OCI-M2 (cell line): ENCODE measurements at regions not wholly inside any gene's neighbourhood (a gene's known extent, or its start where the extent isn't known, plus 50 kb on each side); places are given as distances from the start of the nearest gene placed in this dataset.

Source experiments
- DNase-seq: peaks from one replicate; lab custom pipeline; 2025; ENCODE audit not compliant: unreplicated experiment; lab: John Stamatoyannopoulos, UW

DNA sequence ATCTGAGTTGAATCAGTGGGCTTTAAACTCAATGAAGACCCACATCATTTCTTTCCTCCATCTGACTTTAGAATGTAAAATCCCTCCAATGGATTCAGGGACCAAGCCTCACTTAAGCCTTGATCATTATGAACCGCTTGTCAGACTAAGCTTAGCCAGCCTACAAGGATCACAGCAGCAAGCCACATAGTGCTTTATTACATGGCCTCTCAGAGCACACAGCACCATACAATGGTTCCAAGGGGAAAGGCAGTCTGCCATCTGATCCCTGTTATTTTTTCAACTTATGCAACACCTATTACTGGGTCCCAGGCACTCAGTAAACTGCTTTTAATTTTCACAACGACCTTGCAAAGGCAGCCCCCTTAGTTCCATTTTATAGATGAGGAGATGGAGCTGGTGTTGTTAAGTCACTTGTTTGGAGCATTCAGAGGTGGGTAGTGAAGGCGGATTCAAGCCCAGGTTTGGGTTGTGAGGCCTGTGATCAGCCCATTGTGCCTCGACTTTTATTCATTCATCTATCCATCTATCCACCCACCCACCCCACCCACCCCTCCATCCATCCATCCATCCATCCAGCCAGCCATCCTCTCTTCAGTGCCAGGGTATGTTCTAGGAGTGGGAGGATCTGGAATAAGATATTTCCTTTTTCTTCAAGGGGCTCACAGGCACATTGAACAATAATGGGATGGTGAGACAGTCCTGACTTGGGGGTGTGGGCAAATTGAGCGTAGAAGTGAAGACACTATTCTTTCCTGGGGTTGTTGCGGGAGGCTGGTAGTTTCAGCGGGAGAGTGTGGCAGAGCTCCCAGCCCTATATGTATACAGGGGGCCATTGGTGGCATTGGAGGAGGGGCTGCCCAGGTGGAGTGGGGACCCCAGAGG is 141.2 kb downstream of the MYCN start:
- no peak for DNase-seq

DNA sequence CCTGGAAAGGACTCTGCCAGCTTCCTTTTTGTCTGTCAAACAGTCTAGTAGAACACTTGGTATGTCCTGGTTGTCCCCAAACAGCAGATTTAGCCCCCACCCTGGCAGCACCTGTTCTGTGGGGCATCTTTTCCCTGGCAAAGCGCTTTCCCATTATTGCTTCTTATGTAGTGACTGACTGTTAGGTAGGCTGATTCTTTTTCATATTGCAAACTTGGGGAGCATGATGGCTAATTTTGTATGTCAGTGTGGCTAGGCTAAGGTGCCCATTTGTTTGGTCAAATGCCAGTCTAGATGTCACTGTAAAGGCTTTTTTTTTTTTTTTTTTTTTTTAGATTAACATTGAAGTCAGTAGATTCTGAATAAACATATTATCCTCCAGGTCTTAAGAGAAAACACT is 140.2 kb downstream of the MYCN start:
- DNase-seq = no peak

DNA sequence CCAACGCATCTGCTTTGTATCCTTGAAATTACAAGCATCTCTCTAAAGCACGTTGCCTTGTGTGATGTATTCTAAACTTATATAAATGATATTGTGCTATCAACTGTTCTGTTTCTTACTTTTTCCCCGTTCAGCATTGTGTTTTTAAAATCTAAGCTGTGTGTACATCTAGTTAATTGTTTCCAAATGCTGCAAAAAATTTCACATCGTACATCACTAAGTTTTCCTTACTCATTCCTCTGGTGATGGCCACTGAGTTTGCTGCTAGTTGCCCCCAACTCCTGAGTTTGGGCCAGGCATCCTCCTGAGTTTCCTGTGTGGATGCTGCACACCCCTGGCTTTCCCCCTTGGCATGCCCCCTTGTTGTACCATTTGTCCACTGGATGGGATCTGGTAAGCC is 139.7 kb downstream of the MYCN start:
- no peak for DNase-seq

DNA sequence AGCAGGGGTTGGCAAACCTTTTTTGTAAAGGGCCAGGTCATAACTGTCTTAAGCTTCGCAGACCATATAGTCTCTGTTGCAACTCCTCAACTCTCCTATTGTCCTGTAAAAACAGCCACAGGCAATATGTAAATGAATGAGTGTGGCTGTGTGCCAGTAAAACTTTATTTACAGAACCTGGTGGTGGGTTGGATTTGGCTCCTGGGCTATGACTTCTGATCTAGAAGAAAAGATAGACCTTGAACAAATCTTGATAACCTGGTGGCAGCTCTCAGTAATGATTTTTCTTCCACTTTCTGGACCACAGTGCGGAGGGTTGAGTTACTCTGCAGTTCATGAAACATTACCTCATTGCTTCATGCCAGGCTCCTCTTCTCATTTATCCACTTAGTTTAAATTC is 139.3 kb downstream of the MYCN start:
- no peak for DNase-seq

DNA sequence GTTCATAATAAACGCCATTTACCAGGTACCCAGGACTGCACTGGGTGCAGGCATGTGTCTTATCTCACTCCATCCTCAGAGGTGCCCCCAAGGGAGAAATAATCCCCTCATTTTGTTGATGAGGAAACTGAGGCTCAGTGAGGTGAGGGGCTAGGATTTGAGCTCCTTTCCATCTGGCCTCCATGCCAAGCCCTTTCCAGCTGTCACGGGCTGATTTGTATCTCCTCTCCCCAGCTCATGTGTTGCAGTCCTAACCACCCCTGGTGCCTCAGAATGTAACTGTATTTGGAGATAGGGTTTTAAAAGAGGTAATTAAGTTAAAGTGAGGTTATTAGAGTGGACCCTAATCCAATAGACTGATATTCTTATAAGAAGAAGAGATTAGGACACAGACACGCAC is 137.3 kb downstream of the MYCN start:
- DNase-seq = no peak

DNA sequence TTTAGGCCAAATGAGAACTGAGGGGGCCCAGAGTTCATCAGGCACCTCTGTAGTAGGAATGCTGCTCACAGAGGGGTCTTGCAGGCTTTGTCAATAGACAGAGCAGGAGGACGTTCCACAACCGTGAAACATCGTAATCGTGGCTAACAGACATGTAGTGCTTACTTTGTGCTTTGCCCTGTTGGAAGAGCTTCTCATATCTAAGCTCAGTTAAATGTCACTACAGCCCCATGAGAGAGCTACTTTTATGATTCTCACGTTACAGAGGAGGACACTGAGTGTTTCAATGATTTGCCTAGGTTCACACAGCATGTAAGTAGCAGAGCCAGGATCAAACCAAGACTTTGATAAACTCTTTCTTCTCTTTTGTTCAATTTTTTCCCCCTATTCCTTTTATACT is 136.6 kb downstream of the MYCN start:
- no peak for DNase-seq

DNA sequence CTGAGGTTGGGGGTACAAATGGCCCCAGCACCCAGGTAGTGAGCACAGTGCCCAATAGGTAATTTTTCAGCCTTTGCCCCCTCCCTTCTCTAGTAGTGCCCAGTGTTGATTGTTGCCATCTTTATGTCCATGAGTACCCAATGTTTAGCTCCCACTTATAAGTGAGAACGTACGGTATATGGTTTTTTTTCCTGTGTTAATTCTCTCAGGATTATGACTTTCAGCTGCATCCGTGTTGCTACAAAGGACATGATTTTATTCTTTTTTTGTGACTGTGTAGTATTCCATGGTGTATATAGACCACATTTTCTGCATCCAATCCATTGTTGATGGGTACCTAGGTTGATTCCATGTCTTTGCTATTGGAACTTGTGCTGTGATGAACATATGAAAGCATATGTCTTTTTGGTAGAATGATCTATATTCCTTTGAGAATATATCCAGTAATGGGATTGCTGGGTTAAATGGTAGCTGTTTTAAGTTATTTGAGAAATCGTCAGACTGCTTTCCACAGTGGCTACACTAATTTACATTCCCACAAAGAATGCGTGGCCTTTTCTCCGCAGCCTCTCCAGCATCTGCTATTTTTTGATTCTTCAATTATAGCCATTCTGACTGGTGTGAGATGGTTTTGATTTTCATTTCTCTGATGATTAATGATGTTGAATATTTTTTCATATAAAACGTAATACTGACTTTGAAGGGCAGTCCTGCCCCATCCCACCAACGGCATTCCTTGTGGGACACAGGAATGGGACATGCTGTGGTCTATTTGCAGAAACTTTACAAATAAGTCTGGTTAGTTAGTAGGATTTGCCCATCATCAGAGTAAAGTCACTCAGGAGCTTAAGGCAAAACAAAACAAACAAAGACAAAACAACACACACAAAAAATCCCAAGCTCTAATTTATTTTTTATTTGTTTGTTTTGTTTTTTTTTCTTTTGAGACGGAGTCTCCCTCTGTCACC is 135.0 kb downstream of the MYCN start:
- DNase-seq = no peak

DNA sequence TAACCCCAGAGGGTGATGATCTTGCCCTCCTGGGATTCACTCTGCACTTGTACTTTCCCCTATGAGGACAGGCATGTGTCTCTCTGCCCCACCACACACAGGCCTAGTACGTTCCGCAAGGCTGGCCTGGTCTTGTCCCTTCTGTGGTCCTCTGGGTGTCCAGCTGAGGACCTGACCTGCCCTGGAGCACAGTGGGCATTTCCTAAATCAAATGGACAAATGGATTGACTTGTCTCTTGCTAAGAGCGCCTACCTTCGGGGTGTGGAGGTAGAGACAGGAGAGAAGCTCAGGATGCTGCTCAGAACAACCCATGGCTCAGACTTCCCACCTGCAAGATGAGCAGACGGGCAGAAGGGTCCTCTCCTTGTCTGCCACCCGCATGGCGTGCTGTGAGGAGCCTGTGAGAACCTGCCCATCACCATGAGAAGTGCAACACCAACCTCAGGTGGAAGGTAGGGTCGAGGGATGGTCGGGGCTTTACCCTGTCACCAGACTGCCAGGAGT is 133.6 kb downstream of the MYCN start:
- DNase-seq = no peak

DNA sequence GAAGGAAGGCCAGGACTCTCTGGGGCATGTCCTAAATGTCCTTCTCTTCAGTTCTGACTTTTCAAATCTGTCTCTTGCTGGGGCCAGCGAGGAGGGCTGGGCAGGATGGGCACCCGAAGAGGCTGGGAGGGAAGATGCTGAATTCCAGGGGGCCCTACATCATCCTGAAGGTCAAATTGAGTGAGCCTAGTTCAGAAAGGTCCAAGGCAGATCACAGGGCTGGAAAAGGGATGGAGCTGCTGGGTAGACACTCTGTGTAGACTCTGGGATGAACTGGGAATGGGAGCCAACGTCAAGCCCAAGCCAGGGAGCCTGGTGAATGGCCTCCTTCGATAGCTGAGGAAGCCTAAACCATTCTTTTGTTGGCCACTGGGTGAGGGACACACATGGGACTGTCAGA is 133.1 kb downstream of the MYCN start:
- no peak for DNase-seq

DNA sequence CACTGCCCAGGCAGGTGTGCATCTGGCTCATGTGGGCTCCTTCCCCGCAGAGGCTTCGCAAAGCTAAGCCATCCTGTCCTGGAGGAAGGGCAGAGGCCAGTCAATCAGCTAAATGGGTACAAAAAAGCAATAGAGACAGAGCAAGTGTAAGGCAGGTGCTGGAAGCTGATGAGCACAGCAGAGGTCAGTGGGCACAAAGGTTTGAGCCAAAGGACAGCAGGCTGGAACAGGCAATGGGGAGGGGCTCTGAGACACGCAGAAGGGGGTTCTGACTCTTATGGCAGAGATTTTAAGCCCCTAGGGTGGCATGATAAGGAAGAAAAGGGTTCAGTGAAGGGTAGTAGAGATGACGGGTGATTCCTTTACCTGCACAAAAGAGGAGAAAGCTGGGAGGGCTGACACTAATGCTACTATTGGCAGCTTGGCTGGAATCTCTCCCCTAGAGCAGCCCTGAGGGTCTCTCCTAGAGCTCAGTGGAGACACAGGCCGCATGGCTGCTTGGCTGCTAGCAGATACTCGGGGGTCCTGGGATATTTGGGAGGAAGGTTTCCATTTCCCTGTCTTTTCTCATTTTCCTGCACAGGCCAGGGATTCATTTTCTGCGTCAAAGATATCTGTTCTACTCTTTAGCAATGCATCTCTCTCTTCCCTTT is 132.4 kb downstream of the MYCN start:
- no peak for DNase-seq

DNA sequence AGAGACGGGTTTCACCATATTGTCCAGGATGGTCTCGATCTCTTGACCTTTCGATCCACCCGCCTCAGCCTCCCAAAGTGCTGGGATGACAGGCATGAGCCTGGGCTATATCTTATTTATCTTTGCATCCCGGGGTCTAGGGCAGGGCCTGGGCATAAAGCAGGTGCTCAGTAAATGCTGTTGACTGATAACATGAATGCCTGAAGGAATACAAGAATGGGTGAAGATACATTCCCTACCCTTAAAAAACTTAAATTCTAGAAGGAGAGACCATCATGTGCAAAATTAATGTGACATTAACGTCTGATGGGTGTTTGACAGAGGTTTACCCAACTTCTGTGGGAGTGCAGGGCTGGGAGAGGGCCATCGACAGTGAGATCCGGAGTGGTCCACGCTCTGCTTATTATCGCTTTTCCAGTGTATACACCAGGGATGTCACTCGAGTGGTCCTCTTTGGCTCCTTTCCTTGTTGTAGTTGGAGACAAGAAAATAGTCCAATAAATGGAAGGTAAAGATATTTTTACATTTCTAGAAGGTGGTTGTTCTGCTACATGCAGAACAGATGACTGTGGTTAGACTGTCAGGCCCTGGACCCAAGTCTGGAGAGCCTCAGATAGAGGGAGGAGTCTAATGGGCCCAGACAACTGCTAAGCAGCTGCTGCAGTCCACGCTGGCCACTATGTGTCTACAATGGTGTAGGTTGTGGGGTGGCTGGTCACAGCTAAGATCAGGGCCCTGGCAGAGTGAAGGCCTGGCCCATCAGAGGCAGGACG is 131.7 kb downstream of the MYCN start:
- no peak for DNase-seq

DNA sequence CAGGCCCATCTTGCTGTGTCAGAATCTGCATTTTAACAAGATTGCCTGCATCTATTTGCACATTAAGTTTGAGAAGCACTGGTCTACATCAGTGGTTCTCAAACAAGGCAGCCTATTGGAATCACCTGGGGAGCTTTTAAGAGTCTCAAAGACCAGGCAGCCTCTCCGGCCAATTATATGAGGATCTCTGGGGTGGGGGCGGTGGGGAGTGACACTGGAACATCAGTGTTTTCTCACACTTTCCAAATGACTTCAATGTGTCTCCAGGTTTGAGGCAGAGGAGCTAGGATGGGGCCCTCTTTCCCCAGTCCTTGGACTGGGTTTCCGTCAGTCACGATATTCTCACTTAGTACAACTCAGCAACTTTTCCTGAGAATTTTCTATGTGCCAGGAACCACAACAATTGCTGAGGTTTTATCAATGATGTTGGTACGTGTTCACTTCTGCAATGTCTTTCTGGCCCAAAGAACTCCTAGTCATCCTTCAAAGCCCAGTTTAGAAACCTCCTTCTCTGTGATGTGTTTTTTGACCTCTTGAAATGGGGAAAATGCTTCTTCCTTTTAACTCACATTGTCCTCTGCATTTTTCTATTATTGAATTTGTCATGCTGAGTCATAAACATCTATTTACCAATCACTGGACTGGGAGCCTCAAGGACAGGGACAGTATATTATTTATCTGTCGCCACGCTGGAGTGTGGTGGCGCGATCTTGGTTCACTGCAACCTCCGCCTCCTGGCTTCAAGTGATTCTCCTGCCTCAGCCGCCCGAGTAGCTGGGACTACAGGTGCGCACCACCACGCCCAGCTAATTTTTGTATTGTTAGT is 130.9 kb downstream of the MYCN start:
- DNase-seq = no peak

DNA sequence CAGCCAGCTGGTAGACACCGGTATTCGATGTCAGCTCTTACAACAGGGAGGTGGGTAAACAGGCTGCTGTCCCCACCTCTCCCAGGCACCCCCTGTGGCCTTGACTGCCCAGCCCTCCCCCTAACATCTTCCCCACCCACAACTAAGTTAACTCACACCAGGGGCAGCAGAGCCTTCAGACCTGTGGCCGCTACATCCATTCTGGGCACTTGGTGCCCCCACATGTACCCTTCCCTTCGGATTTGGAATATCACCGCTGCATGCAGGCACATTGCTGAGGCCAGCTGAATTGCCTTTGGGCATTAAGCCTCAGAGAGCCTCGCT is 130.3 kb downstream of the MYCN start:
- no peak for DNase-seq

DNA sequence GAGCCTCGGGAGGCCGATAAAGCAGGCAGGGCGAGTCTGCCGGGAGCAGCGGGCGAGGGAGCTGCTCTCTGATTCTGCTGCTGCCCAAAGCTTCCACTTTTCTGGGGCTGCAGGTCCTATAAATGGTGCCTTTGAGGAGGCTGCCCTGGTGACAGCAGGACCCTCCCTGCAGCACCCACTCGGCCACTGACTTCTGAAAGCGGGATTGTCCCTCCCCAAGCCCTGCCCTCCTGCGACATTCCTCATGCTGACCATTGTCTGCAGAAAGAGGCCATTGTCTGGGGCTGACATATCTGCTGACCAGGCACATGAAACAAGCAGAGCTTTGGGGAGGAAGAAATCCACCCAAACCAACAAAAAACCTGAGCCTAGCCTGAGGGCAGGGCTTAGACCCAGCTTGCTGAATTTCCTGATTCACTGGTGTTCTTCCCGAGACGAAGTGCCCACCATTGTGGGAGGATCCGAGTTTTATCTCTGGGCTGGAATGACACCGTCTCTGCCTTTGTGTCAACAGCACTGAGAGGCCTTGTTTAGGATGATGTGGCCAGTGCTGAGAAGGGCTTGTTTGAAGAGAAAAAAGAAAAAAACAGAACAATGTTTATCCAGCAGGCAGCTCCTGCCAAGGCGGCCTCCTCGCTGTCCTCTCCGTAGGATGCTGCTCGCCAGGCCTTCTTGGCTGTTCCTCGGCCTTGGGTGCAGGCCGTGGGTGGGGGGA is 129.7 kb downstream of the MYCN start:
- DNase-seq = no peak

DNA sequence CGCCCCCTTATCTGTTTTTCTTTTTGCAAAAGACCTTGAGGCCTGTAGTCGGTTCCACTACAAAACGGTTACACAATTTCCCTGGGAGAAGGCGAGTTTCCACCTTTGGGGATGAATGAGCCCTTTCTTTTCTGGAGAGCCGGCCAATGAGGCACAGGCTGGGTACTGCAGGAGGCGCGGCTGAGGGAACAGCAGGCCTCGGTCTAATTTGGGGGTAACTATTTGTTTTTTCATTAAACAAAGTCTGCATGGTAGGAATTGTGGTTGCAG is 129.2 kb downstream of the MYCN start:
- no peak for DNase-seq

DNA sequence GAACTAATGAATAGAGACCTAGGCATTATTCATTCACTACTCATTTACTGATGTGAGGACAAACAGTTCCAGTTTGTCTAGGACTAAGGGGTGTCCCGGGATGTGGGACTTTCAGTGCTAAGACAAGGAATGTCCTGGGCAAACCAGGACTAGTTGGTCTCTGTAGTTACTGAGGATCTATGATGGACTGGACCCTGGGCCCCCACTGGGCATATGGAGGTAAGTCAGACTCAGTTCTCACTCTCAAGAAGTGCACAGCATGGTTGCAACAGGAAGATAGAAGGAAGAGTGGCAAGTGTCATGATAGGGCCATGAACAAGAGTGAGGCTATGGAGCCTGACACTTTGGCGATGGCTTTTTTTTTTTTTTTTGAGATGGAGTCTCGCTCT is 128.2 kb downstream of the MYCN start:
- DNase-seq = no peak

DNA sequence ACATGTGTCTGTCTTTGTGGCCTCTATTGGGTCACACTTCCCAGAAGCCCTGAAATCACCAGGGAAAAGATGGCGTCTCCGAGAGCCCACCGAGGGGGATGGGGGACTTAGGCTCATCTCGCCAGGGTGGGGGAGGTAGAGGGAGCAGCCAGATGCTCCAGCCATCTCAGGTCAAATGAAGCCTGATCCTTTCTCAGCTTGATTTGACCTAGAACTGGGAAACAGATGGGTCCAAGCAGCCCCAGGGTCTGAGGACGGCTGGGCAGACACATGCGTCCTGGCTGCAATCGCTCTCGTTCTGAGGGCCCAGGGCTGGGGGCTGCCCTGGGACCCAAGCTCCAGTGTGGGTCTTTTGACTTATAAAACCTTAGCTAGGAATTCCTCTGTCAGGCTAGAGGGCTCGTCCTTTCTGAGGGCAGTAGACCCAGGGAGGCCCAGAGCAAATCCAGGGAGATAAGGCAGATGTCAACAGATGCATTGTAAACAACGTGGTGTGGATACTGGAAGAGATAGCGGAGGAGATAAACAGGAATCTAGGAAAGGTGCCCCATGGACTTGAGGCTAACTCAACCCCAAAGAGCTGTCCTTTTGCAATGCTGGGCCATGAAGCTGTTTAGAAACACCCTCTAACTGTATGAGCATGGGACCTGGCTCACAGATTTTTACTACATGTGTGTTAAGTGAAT is 127.7 kb downstream of the MYCN start:
- DNase-seq = no peak

DNA sequence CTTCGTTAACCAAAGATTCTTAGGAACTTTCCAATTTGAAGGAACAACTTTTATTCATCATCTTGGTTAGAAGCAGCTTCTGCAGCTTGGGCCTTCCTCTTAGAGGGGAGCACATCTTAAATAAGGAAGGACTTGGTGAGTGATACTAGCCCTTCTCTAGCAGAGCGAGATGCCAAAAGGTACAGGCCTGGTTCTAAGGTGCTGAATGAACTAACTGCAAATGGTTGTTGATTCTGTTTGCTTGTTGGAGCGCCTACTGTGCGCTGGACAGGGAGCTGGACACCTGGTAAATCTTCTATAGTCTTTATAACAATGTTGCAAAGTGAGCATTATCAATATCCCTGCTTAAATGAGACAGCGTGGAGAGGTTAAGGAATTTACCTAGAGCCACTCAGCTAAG is 127.1 kb downstream of the MYCN start:
- no peak for DNase-seq

DNA sequence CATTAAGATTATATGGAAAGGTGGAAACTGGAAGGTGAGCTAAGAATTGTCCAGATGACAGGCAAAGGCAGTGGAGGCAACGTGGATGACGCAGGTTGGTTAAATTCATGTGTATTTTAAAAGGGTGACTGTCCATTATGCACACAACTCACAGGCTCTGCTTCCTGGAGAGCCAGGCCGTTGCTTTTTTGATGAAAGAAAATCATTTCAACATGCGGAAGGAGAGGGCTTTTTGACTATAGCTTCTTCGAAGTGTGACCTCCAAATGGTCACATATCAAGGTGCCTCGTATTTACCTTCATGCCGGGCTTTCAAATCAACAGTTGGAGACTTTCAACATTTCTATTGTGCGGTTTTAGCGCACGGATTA is 126.7 kb downstream of the MYCN start:
- no peak for DNase-seq
